Astrocyte of the cerebellum (primary cell): ENCODE measurements at regions not wholly inside any gene's neighbourhood (a gene's known extent, or its start where the extent isn't known, plus 50 kb on each side); places are given as distances from the start of the nearest gene placed in this dataset.
"Not testable (repeated sequence)": the region's sequence is repeated elsewhere in the genome, so short reads cannot be mapped to it uniquely, and the experiment has no call there.

Source experiments
- DNase-seq: peaks from one replicate; pipeline ENCODE4 v3.0.0-alpha.2; 2011; ENCODE audit warnings: low read depth
- H3K4me3 ChIP-seq: 2 replicates; pipeline ENCODE4 v1.5.1; 2011; ENCODE audit warnings: mild to moderate bottlenecking, low read depth, low read length, moderate library complexity
- in situ Hi-C: cut with HindIII; loops from 2 replicates; pipeline ENCODE4 v1.10.0; 2017; ENCODE audit warnings: low sequenced_read_pairs
- TF ChIP-seq, protein P1 (sequence below): IDR thresholded peaks from 2 replicates; pipeline ENCODE4 v1.5.1; 2012; ENCODE audit warnings: low read length, low read depth, moderate library complexity, mild to moderate bottlenecking; ENCODE audit errors: missing control alignments

DNA sequence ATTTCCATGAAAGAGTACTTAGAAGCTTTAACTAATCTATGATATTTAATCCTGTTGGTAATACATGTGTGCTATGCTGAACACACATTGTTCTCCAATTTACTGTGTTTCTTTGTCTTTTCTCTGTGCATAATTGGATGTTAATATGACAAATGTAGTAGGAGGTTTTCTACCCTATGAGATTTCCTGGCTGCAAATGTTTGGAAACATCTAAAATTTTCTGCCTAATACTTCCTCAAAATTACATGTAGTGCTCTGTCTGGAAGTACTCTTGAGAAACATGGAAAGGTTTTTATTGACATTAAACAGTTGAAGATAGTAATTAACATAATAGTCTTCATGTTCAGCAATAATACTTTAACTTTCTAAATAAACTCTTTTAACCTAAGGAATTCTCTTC, 213.0 kb downstream of the KITLG start:
- TF ChIP-seq, protein P1, sequence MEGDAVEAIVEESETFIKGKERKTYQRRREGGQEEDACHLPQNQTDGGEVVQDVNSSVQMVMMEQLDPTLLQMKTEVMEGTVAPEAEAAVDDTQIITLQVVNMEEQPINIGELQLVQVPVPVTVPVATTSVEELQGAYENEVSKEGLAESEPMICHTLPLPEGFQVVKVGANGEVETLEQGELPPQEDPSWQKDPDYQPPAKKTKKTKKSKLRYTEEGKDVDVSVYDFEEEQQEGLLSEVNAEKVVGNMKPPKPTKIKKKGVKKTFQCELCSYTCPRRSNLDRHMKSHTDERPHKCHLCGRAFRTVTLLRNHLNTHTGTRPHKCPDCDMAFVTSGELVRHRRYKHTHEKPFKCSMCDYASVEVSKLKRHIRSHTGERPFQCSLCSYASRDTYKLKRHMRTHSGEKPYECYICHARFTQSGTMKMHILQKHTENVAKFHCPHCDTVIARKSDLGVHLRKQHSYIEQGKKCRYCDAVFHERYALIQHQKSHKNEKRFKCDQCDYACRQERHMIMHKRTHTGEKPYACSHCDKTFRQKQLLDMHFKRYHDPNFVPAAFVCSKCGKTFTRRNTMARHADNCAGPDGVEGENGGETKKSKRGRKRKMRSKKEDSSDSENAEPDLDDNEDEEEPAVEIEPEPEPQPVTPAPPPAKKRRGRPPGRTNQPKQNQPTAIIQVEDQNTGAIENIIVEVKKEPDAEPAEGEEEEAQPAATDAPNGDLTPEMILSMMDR = no peak
- H3K4me3 ChIP-seq = no peak overlapping the region
- DNase-seq = no peak
- in situ Hi-C loops = no loop called here

DNA sequence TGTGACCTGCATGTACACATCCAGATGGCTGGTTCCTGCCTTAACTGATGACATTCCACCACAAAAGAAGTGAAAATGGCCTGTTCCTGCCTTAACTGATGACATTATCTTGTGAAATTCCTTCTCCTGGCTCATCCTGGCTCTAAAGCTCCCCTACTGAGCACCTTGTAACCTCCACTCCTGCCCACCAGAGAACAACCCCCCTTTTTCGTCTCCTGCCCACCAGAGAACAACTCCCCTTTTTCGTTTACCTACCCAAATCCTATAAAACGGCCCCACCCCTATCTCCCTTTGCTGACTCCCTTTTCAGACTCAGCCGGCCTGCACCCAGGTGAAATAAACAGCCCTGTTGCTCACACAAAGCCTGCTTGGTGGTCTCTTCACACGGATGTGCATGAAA, 212.2 kb downstream of the KITLG start:
- in situ Hi-C loops, DNase-seq, H3K4me3 ChIP-seq: not testable (repeated sequence)

DNA sequence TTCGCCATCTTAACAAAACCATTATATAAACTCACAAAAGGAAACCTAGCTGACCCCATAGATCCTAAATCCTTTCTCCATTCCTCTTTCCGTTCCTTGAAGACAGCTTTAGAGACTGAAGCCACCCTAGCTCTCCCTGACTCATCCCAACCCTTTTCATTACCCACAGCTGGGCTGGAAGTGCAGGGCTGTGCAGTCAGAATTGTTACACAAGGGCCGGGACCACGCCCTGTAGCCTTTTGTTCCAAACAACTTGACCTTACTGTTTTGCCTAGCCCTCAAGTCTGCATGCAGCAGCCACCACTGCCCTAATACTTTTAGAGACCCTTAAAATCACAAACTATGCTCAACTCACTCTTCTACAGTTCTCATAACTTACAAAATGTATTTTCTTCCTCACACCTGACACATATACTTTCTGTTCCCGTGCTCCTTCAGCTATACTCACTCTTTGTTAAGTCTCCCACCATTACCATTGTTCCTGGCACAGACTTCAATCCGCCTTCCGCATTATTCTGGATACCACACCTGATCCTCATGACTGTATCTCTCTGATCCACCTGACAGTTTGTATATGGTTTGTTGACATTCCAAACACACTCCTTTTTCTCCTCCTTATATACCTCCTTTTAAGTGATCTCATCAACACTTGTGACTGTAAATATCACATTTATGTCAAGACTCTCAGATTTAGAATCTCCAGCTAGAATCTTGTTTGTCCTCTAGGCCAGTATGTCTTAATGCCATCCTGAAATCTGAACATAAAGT, 208.7 kb downstream of the KITLG start:
- DNase-seq = no peak
- TF ChIP-seq, protein P1 = no peak

DNA sequence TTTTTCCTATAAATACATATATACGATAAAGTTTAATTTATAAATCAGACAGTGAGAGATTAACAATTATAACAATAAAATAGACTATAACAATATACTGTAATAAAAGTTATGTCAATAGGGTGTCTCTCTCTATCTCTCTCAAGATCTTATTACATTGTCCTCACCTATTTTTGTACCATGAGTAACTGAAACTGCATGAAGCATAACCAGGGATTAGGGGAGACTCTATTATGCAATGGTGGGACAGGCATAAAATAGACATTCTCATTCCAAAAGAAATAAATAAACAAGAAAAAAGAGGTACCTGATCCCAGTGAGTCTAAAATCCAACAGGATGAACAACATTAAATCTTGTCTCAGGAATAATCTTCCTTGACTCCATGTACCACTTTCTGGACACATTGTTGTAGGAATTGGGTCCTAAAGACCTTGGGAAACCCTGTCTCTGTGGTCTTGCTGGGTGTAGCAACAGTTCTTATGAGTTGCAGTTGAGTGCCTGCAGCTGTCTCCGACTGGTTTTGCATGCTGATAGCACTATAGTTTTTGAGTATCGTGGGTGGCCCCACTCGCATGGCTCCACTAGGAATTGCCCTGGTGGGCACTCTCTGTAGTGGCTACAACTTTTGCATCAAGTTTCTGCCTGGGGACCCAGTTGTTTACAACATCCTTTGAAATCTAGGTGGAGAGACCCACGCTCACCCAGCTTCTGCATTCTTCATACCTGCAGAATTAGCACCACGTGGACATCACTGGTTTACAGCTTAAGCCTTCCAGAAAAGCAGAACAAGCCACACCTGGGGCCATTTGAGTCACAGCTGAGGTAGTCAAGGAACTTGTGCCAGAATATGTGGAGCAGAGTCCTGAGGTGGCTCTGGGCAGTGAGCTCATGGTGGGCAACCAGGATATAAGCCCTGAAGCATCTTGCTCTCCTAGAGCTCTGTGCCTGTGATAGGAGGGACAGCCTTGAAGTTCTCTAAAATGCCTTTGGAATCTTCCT, 204.7 kb downstream of the KITLG start:
- in situ Hi-C loops = no loop called here

More for the DNA sequence above, 208.7 kb downstream of the KITLG start:
- in situ Hi-C loops = no loop called here
- no peak overlapping the region for H3K4me3 ChIP-seq

DNA sequence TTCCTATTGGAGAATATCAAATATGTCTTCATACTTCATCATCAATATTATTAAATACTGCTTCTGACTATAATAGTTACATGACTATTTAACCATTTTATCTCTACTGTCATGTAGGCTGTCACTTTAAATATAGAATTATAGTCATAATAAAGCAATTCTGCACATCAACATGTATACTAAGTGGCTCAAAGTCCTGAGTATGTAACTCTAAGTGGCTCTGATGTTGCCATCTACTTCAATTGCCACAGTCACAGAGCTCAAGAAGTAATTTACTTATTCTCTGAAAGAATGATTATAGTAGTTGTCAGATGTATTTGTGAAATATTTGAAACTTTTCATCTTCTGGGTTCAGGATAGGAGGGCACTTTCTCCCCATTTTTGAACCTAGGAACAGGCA, 202.3 kb downstream of the KITLG start:
- TF ChIP-seq, protein P1 = no peak
- DNase-seq = no peak
- in situ Hi-C loops = no loop called here
- H3K4me3 ChIP-seq = no peak overlapping the region

More for the DNA sequence above, 204.7 kb downstream of the KITLG start:
- TF ChIP-seq, protein P1 = no peak
- no peak overlapping the region for H3K4me3 ChIP-seq
- no peak for DNase-seq

DNA sequence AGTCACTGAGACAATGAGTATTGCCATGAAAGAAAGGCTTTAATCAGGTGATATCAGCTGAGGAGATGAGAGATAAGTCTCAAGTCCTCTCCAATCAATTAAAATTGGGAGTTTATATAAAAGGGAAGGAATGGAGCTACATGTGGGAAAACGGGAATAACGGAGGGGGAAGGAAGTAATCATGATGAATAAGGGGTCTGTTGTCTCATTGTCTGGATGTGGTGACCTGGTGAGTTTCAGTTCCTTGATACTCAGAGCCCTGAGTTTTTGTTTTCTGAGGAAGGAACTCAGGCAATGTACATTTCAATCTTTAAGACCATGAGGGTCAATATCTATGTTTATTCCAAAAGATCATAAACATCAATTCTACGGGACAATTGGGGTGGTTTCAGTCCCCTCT, 198.8 kb downstream of the KITLG start:
- H3K4me3 ChIP-seq = no peak overlapping the region
- no peak for DNase-seq
- in situ Hi-C loops = no loop called here
- TF ChIP-seq, protein P1 = no peak

DNA sequence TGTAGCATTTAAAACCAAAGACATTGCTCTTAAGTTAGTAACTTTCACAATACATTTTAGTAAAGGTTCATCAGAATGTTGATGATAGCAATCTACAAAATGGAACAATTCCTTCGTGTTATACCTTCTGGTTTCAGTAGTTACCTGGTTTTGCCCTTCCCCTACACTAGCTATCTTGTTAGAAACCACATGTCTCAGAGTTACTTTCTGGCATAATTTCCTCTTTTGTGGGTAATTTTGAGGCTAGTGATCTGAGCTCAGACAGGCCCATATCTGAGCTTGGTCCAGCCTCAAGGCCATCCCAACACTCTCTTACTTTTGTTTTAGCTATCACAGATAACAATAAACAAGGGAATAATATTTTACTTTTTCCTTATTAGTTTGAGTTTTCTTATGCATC, 196.9 kb downstream of the KITLG start:
- TF ChIP-seq, protein P1 = no peak
- in situ Hi-C loops = no loop called here
- no peak overlapping the region for H3K4me3 ChIP-seq
- DNase-seq = no peak
